ENCODE measurements at regions not wholly inside any gene's neighbourhood (a gene's known extent, or its start where the extent isn't known, plus 50 kb on each side); places are given as distances from the start of the nearest gene placed in this dataset.

GRCh38 chr10:78261291-78261690, 227.6 kb downstream of the RPS24 start:
- Histone ChIP-seq H3K9me3 (no peaks in the 10 kb centered on the region), H3K27me3 (replicated peaks; ENCODE audit: insufficient read depth) (no peaks in the 10 kb centered on the region), H3K4me1 (ENCODE audit: control insufficient read depth in 1 of 2, low read depth in 2 of 2) (peaks cover 4 to 8% of the 10 kb centered on the region in 2 donors), H3K4me3 (no peak overlapping the region), H3K27ac (no peak overlapping the region), H3K36me3 (no peaks in the 10 kb centered on the region)
- no peak for TF ChIP-seq CTCF (IDR thresholded peaks at IDR 0.05)
- no peak for DNase-seq (ENCODE audit: low spot score)
- ATAC-seq (ENCODE audit: insufficient number of reproducible peaks, low FRiP score, low read depth): no peak

GRCh38 chr10:78262860-78263259, 229.2 kb downstream of the RPS24 start:
- Histone ChIP-seq H3K4me1 (ENCODE audit: control insufficient read depth in 1 of 2, low read depth in 2 of 2) (no peaks in the 10 kb centered on the region), H3K27ac (no peak overlapping the region), H3K36me3 (no peaks in the 10 kb centered on the region), H3K9me3 (no peaks in the 10 kb centered on the region), H3K27me3 (replicated peaks; ENCODE audit: insufficient read depth) (no peaks in the 10 kb centered on the region), H3K4me3 (no peak overlapping the region)
- no peak for DNase-seq (ENCODE audit: low spot score)
- no peak for TF ChIP-seq CTCF (IDR thresholded peaks at IDR 0.05)
- no peak for ATAC-seq (ENCODE audit: insufficient number of reproducible peaks, low FRiP score, low read depth)

GRCh38 chr10:78263521-78263988, 229.9 kb downstream of the RPS24 start:
- no peak for DNase-seq (ENCODE audit: low spot score)
- no peak for TF ChIP-seq CTCF (IDR thresholded peaks at IDR 0.05)
- H3K36me3 ChIP-seq: no peaks in the 10 kb centered on the region
- no peak for ATAC-seq (ENCODE audit: insufficient number of reproducible peaks, low FRiP score, low read depth)
- H3K27me3 ChIP-seq (replicated peaks; ENCODE audit: insufficient read depth): no peaks in the 10 kb centered on the region
- H3K27ac ChIP-seq: no peak overlapping the region
- no peaks in the 10 kb centered on the region for H3K4me1 ChIP-seq (ENCODE audit: control insufficient read depth in 1 of 2, low read depth in 2 of 2)
- H3K9me3 ChIP-seq: no peaks in the 10 kb centered on the region
- H3K4me3 ChIP-seq: no peak overlapping the region

GRCh38 chr10:78264361-78264760, 230.7 kb downstream of the RPS24 start:
- H3K9me3 ChIP-seq: no peaks in the 10 kb centered on the region
- TF ChIP-seq CTCF (IDR thresholded peaks at IDR 0.05): no peak
- H3K27me3 ChIP-seq (replicated peaks; ENCODE audit: insufficient read depth): no peaks in the 10 kb centered on the region
- H3K4me3 ChIP-seq: no peak overlapping the region
- DNase-seq (ENCODE audit: low spot score): no peak
- no peaks in the 10 kb centered on the region for H3K4me1 ChIP-seq (ENCODE audit: control insufficient read depth in 1 of 2, low read depth in 2 of 2)
- no peaks in the 10 kb centered on the region for H3K36me3 ChIP-seq
- H3K27ac ChIP-seq: no peak overlapping the region
- no peak for ATAC-seq (ENCODE audit: insufficient number of reproducible peaks, low FRiP score, low read depth)

GRCh38 chr10:78266741-78267469, 233.2 kb downstream of the RPS24 start:
- Histone ChIP-seq H3K4me1 (ENCODE audit: control insufficient read depth in 1 of 2, low read depth in 2 of 2) (no peaks in the 10 kb centered on the region), H3K27me3 (replicated peaks; ENCODE audit: insufficient read depth) (no peaks in the 10 kb centered on the region), H3K27ac (no peak overlapping the region), H3K9me3 (no peaks in the 10 kb centered on the region), H3K4me3 (no peak overlapping the region), H3K36me3 (no peaks in the 10 kb centered on the region)
- DNase-seq (ENCODE audit: low spot score) (no peak), ATAC-seq (ENCODE audit: insufficient number of reproducible peaks, low FRiP score, low read depth) (no peak)
- no peak for TF ChIP-seq CTCF (IDR thresholded peaks at IDR 0.05)

Data from thoracic aorta (tissue), 2 donors.